ENCODE measurements at regions not wholly inside any gene's neighbourhood (a gene's known extent, or its start where the extent isn't known, plus 50 kb on each side); places are given as distances from the start of the nearest gene placed in this dataset.

GRCh38 chr13:86135856-86136255 lies 336.6 kb upstream of the SLITRK6 start:
- intact Hi-C loops (cut with micrococcal nuclease; ENCODE audit: unreplicated experiment) (no loop called here), in situ Hi-C loops (cut with HindIII; ENCODE audit: low pct_unique_long_range_greater_than_20kb, low sequenced_read_pairs) (no loop called here)
- TF ChIP-seq CTCF (IDR thresholded peaks at IDR 0.05) (no peak), TCF7L2 (IDR thresholded peaks at IDR 0.05; ENCODE audit: low read depth, low read length) (no peak), POLR2AphosphoS5 (IDR thresholded peaks at IDR 0.05; ENCODE audit: low read depth, low read length) (no peak), SIN3A (IDR thresholded peaks at IDR 0.05; ENCODE audit: borderline replicate concordance, insufficient read depth, low read depth, low read length) (no peak)
- TF ChIP-seq, protein P1, sequence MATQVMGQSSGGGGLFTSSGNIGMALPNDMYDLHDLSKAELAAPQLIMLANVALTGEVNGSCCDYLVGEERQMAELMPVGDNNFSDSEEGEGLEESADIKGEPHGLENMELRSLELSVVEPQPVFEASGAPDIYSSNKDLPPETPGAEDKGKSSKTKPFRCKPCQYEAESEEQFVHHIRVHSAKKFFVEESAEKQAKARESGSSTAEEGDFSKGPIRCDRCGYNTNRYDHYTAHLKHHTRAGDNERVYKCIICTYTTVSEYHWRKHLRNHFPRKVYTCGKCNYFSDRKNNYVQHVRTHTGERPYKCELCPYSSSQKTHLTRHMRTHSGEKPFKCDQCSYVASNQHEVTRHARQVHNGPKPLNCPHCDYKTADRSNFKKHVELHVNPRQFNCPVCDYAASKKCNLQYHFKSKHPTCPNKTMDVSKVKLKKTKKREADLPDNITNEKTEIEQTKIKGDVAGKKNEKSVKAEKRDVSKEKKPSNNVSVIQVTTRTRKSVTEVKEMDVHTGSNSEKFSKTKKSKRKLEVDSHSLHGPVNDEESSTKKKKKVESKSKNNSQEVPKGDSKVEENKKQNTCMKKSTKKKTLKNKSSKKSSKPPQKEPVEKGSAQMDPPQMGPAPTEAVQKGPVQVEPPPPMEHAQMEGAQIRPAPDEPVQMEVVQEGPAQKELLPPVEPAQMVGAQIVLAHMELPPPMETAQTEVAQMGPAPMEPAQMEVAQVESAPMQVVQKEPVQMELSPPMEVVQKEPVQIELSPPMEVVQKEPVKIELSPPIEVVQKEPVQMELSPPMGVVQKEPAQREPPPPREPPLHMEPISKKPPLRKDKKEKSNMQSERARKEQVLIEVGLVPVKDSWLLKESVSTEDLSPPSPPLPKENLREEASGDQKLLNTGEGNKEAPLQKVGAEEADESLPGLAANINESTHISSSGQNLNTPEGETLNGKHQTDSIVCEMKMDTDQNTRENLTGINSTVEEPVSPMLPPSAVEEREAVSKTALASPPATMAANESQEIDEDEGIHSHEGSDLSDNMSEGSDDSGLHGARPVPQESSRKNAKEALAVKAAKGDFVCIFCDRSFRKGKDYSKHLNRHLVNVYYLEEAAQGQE (IDR thresholded peaks at IDR 0.05; ENCODE audit: insufficient read depth in 1 of 2, low read depth in 2 of 2, low read length in 1 of 2), result no peak
- H3K9me3 ChIP-seq (ENCODE audit: control insufficient read depth, insufficient read depth, low read depth, low read length), result no peaks in the 10 kb centered on the region
- H3K36me3 ChIP-seq (ENCODE audit: control insufficient read depth, insufficient read depth, low read length), result no peaks in the 10 kb centered on the region
- no peak for DNase-seq (ENCODE audit: low read depth, low spot score)
- CTCF ChIA-PET, result no interaction called here
- no peak for ATAC-seq
- H3K4me3 ChIP-seq (ENCODE audit: low read depth in 2 of 2, low read length in 2 of 2), result no peak overlapping the region
- no peaks in the 10 kb centered on the region for H3K27me3 ChIP-seq (ENCODE audit: control insufficient read depth, insufficient read depth, low read length)
- POLR2A ChIA-PET, result no interaction called here
- no peak overlapping the region for H3K27ac ChIP-seq (ENCODE audit: low read length)
- no TSS peak for BruUV-seq (replicated peaks)
- H3K4me1 ChIP-seq (ENCODE audit: control insufficient read depth, insufficient read depth, low read length), result no peaks in the 10 kb centered on the region

DNA sequence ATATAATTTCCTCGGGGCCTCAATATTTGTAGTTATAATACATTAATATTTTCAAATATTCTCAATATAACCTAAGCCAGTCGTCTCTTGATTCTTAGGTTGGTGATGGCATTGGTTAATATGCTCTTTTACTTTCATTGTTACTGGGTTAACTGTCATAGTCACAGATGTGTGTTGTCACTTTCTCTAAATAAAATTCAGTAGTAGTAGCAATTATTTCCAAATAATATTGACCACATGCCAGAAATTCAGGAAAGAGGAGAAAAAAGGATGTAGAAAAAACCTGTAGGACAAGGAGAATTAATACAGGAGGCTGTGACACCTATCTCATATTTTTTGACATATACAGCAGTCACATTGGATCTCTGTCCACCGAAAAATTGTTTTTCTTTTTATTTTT lies 322.7 kb upstream of the SLITRK6 start:
- BruUV-seq (replicated peaks), result no TSS peak
- ATAC-seq (no peak), DNase-seq (ENCODE audit: low read depth, low spot score) (no peak)
- Histone ChIP-seq H3K9me3 (ENCODE audit: control insufficient read depth, insufficient read depth, low read depth, low read length) (no peaks in the 10 kb centered on the region), H3K27ac (ENCODE audit: low read length) (no peak overlapping the region), H3K4me1 (ENCODE audit: control insufficient read depth, insufficient read depth, low read length) (no peaks in the 10 kb centered on the region), H3K4me3 (ENCODE audit: low read depth in 2 of 2, low read length in 2 of 2) (no peak overlapping the region), H3K36me3 (ENCODE audit: control insufficient read depth, insufficient read depth, low read length) (no peaks in the 10 kb centered on the region), H3K27me3 (ENCODE audit: control insufficient read depth, insufficient read depth, low read length) (no peaks in the 10 kb centered on the region)
- ChIA-PET CTCF (no interaction called here), POLR2A (no interaction called here)
- intact Hi-C loops (cut with micrococcal nuclease; ENCODE audit: unreplicated experiment) (no loop called here), in situ Hi-C loops (cut with HindIII; ENCODE audit: low pct_unique_long_range_greater_than_20kb, low sequenced_read_pairs) (no loop called here)
- TF ChIP-seq SIN3A (IDR thresholded peaks at IDR 0.05; ENCODE audit: borderline replicate concordance, insufficient read depth, low read depth, low read length), result no peak
- TF ChIP-seq, protein P1 (IDR thresholded peaks at IDR 0.05; ENCODE audit: insufficient read depth in 1 of 2, low read depth in 2 of 2, low read length in 1 of 2), result no peak
- TF ChIP-seq TCF7L2 (IDR thresholded peaks at IDR 0.05; ENCODE audit: low read depth, low read length), result no peak
- TF ChIP-seq CTCF (IDR thresholded peaks at IDR 0.05), result no peak
- no peak for TF ChIP-seq POLR2AphosphoS5 (IDR thresholded peaks at IDR 0.05; ENCODE audit: low read depth, low read length)
